Heart right ventricle (tissue), 16 donors: ENCODE measurements at regions not wholly inside any gene's neighbourhood (a gene's known extent, or its start where the extent isn't known, plus 50 kb on each side); places are given as distances from the start of the nearest gene placed in this dataset.

Experiments
- ATAC-seq, 8 donors: fragments of 200-7000 bp; cut with Tn5 transposase; one replicate each; pipeline ENCODE4 v1.9.1; 2020; ENCODE audit warnings: mild to moderate bottlenecking in 8 of 8, moderate library complexity in 8 of 8, moderate number of reproducible peaks in 1 of 8
- DNase-seq, 2 donors: peaks; one replicate each; pipeline ENCODE4 v3.0.0-alpha.2; 2020
- H3K27ac ChIP-seq, 10 donors: fragments of 200-600 bp; sonication (generic) in 2 of 10; one replicate each; pipeline versions ENCODE4 v1.5.0 to v1.8.0; 2020 to 2022; ENCODE audit warnings: mild to moderate bottlenecking in 3 of 10
- H3K27me3 ChIP-seq, 7 donors: fragments of 200-600 bp; one replicate each; pipeline ENCODE4 v1.8.0; 2021 to 2022; ENCODE audit warnings: mild to moderate bottlenecking in 2 of 7
- H3K36me3 ChIP-seq, 9 donors: fragments of 200-600 bp; sonication (generic) in 1 of 9; one replicate each; pipeline versions ENCODE4 v1.5.0 to v1.8.0; 2020 to 2022; ENCODE audit warnings: mild to moderate bottlenecking in 2 of 9
- H3K4me1 ChIP-seq, 9 donors: fragments of 200-600 bp; sonication (generic) in 1 of 9; one replicate each; pipeline versions ENCODE4 v1.5.0 to v1.8.0; 2020 to 2022; ENCODE audit warnings: mild to moderate bottlenecking in 4 of 9
- H3K4me3 ChIP-seq, 10 donors: fragments of 200-600 bp; sonication (generic) in 2 of 10; one replicate each; pipeline versions ENCODE4 v1.5.0 to v1.8.0; 2020 to 2022; ENCODE audit warnings: mild to moderate bottlenecking in 7 of 10, moderate library complexity in 2 of 10
- H3K9me3 ChIP-seq, 11 donors: fragments of 200-600 bp in 10 of 11; sonication (generic) in 2 of 11; one replicate each; pipeline versions ENCODE4 v1.5.0 to v1.8.0; 2013 to 2022; ENCODE audit warnings: mild to moderate bottlenecking in 2 of 11, control low read depth in 1 of 11, moderate library complexity in 1 of 11
- WGBS, 2 donors: extraction: QIAGEN DNeasy Blood & Tissue Kit; methylation state at CpG; one replicate each; pipeline ENCODE4 v1.1.7; 2013; ENCODE audit warnings: inconsistent platforms in 1 of 2; 5-methylcytosine and 5-hydroxymethylcytosine counted together
- intact Hi-C, 10 donors: fragments of 100-400 bp; cut with DNase I; formaldehyde crosslinking; loops; one replicate each; pipeline versions ENCODE4 v1.11.1 to v1.14.2; 2022
- TF ChIP-seq, protein P1 (sequence below), 9 donors: fragments of 200-600 bp; sonication (generic) in 2 of 9; IDR thresholded peaks; one replicate each; pipeline versions ENCODE4 v1.5.0 to v1.8.0; 2021 to 2022; ENCODE audit warnings: antibody characterized with exemption in 9 of 9, mild to moderate bottlenecking in 5 of 9, moderate library complexity in 1 of 9
- donor health status: Arrhythmogenic right ventricular cardiomyopathy.
- donor health status: ischemic (EF 13 %, LVEDD 7.1; RV severe dilation, severe dysfunction).
- donor health status: healthy with polysubstance abuse.
- donor health status: DM: no; HTN: yes; CAD: no.
- donor health status: DM: no; HTN: no; CAD: no.
- donor health status: ischemic (EF 25% LVEDD 6.9; RV normal size, moderate dysfunction).
- donor health status: ischemic (EF 25% LVEDD 5.7; RV mildly dilated, moderate dysfunction).
- donor health status: healthy.
- donor health status: DM: yes; HTN: yes; CAD: no.
- donor health status: Ischemic cardiomyopathy.
- donor health status: ischemic (EF 35%, LVEDD 5.7; RV mildly dilated, moderate dysfunction).
- donor health status: nonischemic (EF 11% LVEDD 7.7; RV severe dilation, severe dysfunction).
- donor health status: DM: yes; HTN: yes; CAD: no.
- donor health status: PGD.
- donor health status: ischemic (EF 29% LVEDD 5.4; RV normal size, mild dysfunction).
- donor health status: nonischemic (EF 23%, LVEDD 6.1; RV moderate dilation, normal function).

DNA sequence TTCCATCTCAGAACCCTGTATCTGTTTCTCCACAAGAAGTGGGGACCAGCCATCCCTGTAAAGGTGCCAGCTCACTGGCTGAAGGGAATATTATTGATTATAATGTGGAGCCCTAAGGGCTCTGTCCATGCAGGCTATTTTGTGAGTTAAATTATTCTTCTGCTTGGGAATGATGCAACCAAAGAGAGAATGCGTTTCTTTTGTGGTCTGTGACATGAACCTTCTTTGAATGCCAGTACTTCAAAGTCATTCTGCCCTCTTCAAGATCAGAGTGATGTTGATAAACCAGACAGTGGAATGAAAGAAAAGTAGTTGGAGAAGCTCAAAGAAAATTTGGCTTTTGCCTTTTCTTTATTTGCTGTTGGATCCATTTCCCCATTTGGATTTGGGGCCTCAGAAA is 995.2 kb downstream of the KCNMA1 start:
- H3K4me3 ChIP-seq: no peak overlapping the region
- TF ChIP-seq, protein P1, sequence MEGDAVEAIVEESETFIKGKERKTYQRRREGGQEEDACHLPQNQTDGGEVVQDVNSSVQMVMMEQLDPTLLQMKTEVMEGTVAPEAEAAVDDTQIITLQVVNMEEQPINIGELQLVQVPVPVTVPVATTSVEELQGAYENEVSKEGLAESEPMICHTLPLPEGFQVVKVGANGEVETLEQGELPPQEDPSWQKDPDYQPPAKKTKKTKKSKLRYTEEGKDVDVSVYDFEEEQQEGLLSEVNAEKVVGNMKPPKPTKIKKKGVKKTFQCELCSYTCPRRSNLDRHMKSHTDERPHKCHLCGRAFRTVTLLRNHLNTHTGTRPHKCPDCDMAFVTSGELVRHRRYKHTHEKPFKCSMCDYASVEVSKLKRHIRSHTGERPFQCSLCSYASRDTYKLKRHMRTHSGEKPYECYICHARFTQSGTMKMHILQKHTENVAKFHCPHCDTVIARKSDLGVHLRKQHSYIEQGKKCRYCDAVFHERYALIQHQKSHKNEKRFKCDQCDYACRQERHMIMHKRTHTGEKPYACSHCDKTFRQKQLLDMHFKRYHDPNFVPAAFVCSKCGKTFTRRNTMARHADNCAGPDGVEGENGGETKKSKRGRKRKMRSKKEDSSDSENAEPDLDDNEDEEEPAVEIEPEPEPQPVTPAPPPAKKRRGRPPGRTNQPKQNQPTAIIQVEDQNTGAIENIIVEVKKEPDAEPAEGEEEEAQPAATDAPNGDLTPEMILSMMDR (IDR thresholded peaks at IDR 0.05): no peak
- H3K36me3 ChIP-seq: no peaks in the 10 kb centered on the region
- no peaks in the 10 kb centered on the region for H3K9me3 ChIP-seq
- 67 to 92% methylated on average over 1 of the region's 1 CpG for WGBS, 2 donors
- H3K27me3 ChIP-seq: no peaks in the 10 kb centered on the region
- DNase-seq (no peak), ATAC-seq (no peak)
- intact Hi-C loops: no loop called here
- H3K4me1 ChIP-seq: no peaks in the 10 kb centered on the region
- H3K27ac ChIP-seq: no peak overlapping the region

DNA sequence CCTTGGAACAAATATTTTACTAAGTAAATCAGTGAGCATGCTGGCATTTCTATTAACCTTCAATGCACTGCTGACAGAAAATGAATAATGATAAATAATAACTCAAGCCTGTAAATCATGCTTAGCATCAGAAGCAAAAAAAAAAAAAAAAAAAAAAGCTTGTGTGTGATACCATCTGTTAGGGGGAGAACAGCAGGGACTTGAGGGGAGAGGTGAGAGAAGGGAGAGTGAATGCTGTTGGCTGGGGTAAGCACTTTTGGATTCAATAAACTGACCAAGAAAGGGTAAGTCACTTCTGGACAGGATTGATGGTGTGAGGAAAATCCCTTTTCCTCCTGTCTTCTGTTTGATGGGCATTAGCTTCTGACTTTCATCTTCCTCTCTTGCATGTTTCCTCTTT is 996.4 kb downstream of the KCNMA1 start:
- TF ChIP-seq, protein P1 (IDR thresholded peaks at IDR 0.05): no peak
- Histone ChIP-seq H3K27ac (no peak overlapping the region), H3K9me3 (no peaks in the 10 kb centered on the region), H3K4me1 (no peaks in the 10 kb centered on the region), H3K27me3 (no peaks in the 10 kb centered on the region), H3K36me3 (no peaks in the 10 kb centered on the region), H3K4me3 (no peak overlapping the region)
- no peak for DNase-seq
- intact Hi-C loops: no loop called here
- no peak for ATAC-seq

DNA sequence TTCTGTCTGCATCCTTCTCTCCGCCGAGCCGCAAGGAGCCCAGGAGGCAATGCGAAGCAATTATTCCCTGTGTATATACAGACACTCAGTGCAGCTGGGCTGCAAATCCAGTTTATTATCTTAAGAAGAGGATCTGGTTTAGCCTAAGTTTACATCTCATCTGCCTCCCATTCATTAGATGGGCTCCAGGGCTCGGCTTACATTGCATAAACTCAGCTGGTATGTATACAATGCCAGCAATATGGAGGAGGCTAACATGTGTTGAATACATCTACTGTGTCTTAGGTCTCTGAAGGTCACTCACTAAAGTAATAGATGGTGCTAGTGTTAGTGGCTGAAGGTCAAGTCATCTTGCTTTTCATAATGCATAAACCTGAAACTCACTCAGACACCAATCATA is 996.8 kb downstream of the KCNMA1 start:
- ATAC-seq: no peak
- TF ChIP-seq, protein P1 (IDR thresholded peaks at IDR 0.05): no peak
- 94% methylated on average over 5 of the region's 5 CpGs for WGBS, 2 donors
- Histone ChIP-seq H3K36me3 (no peaks in the 10 kb centered on the region), H3K27me3 (no peaks in the 10 kb centered on the region), H3K4me1 (no peaks in the 10 kb centered on the region), H3K27ac (no peak overlapping the region), H3K9me3 (no peaks in the 10 kb centered on the region), H3K4me3 (no peak overlapping the region)
- intact Hi-C loops: no loop called here
- no peak for DNase-seq

DNA sequence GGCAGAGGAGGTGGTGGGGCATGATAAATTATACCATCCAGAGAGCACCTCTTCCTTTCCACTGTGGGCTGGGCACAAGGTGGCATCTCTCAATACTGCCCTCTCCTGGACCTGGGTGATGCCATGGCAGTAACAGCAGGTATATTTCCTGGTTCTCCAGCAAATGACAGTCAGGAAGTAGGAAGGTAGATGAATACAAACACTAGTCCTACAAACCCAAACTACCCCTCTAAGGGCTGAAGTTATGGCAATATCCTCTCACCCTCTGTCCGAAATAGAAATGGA is 1004.9 kb downstream of the KCNMA1 start:
- intact Hi-C loops: loop anchor here in 2 of 10 donors (10.0 kb wide), 2 partner anchors 142 to 352 kb away; no protein-coding TSS in a partner anchor
- Histone ChIP-seq H3K4me1 (peaks cover 0 to 16% (median 5%) of the 10 kb centered on the region in 9 donors), H3K27me3 (peaks cover 0 to 5% (median 0%) of the 10 kb centered on the region in 7 donors), H3K4me3 (peak overlapping the region in 2 of 10 donors; percentile 9 to 16), H3K9me3 (no peaks in the 10 kb centered on the region), H3K36me3 (no peaks in the 10 kb centered on the region), H3K27ac (no peak overlapping the region)
- ATAC-seq: peak in 6 of 8 donors; percentile 30 to 74 (median 61)
- 92 to 96% methylated on average over 1 of the region's 1 CpG for WGBS, 2 donors
- DNase-seq: no peak
- TF ChIP-seq, protein P1 (IDR thresholded peaks at IDR 0.05): peak in 5 of 9 donors; percentile 19 to 41 (median 24)
